Hepatocyte (in vitro differentiated cells): ENCODE measurements at regions not wholly inside any gene's neighbourhood (a gene's known extent, or its start where the extent isn't known, plus 50 kb on each side); places are given as distances from the start of the nearest gene placed in this dataset.

Experiments
- CTCF ChIP-seq: fragments of 200-600 bp; sonication (generic); IDR thresholded peaks from 2 replicates; pipeline ENCODE4 v1.5.1; 2016; ENCODE audit warnings: antibody characterized with exemption, mild to moderate bottlenecking; ENCODE audit not compliant: poor library complexity
- EZH2phosphoT487 ChIP-seq: fragments of 200-600 bp; sonication (generic); IDR thresholded peaks from one replicate; pipeline ENCODE4 v1.6.1; 2018; ENCODE audit warnings: antibody characterized with exemption, mild to moderate bottlenecking, low read depth, moderate library complexity; ENCODE audit not compliant: unreplicated experiment, severe bottlenecking

- TF ChIP-seq CTCF: no peak
- no peak for TF ChIP-seq EZH2phosphoT487
Observed at GRCh38 chr12:83408146-83408545, 721.4 kb downstream of the TMTC2 start.
